Astrocyte (in vitro differentiated cells and primary cell): ENCODE measurements at regions not wholly inside any gene's neighbourhood (a gene's known extent, or its start where the extent isn't known, plus 50 kb on each side); places are given as distances from the start of the nearest gene placed in this dataset.

Source experiments
- DNase-seq: peaks from one replicate; pipeline ENCODE4 v3.0.0-alpha.2; 2010; ENCODE audit warnings: low read depth
- FAIRE-seq: peaks from 2 replicates; lab custom pipeline; 2011; peaks lifted over from hg19 to GRCh38; lab: Jason Lieb, UNC
- H2AFZ ChIP-seq: 2 replicates; pipeline ENCODE4 v1.6.0; 2012; ENCODE audit warnings: low read depth, low read length, inconsistent platforms
- H3K27ac ChIP-seq: 2 replicates; pipeline ENCODE4 v1.5.1; 2011; ENCODE audit warnings: low read depth, low read length, inconsistent platforms
- H3K27me3 ChIP-seq: 2 replicates; pipeline ENCODE4 v1.6.0; 2011; ENCODE audit warnings: low read length, inconsistent platforms; ENCODE audit not compliant: insufficient read depth
- H3K36me3 ChIP-seq: 2 replicates; pipeline ENCODE4 v1.5.1; 2011; ENCODE audit warnings: low read length, inconsistent platforms; ENCODE audit not compliant: insufficient read depth
- H3K4me1 ChIP-seq: 2 replicates; pipeline ENCODE4 v1.5.1; 2011; ENCODE audit warnings: low read length, inconsistent platforms; ENCODE audit not compliant: insufficient read depth
- H3K4me2 ChIP-seq: 2 replicates; pipeline ENCODE4 v1.6.0; 2012; ENCODE audit warnings: low read length, inconsistent platforms
- H3K4me3 ChIP-seq: 2 replicates; pipeline ENCODE4 v1.5.1; 2011; ENCODE audit warnings: low read depth, mild to moderate bottlenecking, low read length, inconsistent platforms; ENCODE audit not compliant: insufficient read depth
- H3K79me2 ChIP-seq: 2 replicates; pipeline ENCODE4 v1.6.0; 2012; ENCODE audit warnings: mild to moderate bottlenecking, low read length, inconsistent platforms; ENCODE audit not compliant: insufficient read depth
- H3K9ac ChIP-seq: 2 replicates; pipeline ENCODE4 v1.6.0; 2012; ENCODE audit warnings: mild to moderate bottlenecking, low read length, inconsistent platforms
- H3K9me3 ChIP-seq: 2 replicates; pipeline ENCODE4 v1.5.1; 2012; ENCODE audit warnings: low read depth, mild to moderate bottlenecking, low read length, inconsistent platforms; ENCODE audit not compliant: insufficient read depth
- H4K20me1 ChIP-seq: 2 replicates; pipeline ENCODE4 v1.6.0; 2012; ENCODE audit warnings: low read length, inconsistent platforms; ENCODE audit not compliant: insufficient read depth
- H3K27ac Mint-ChIP-seq: one replicate; pipeline ENCODE4 v1.8.0; 2021; ENCODE audit warnings: mild to moderate bottlenecking, mixed read lengths; ENCODE audit not compliant: unreplicated experiment
- H3K27me3 Mint-ChIP-seq: one replicate; pipeline ENCODE4 v1.8.0; 2021; ENCODE audit warnings: low read depth, mixed read lengths; ENCODE audit not compliant: unreplicated experiment
- H3K36me3 Mint-ChIP-seq: one replicate; pipeline ENCODE4 v1.8.0; 2021; ENCODE audit warnings: low read depth, mixed read lengths; ENCODE audit not compliant: unreplicated experiment
- H3K4me1 Mint-ChIP-seq: one replicate; pipeline ENCODE4 v1.8.0; 2021; ENCODE audit warnings: low read depth, mixed read lengths; ENCODE audit not compliant: unreplicated experiment
- H3K4me3 Mint-ChIP-seq: one replicate; pipeline ENCODE4 v1.8.0; 2021; ENCODE audit warnings: mild to moderate bottlenecking, moderate library complexity, mixed read lengths; ENCODE audit not compliant: unreplicated experiment
- H3K9me3 Mint-ChIP-seq: one replicate; pipeline ENCODE4 v1.8.0; 2021; ENCODE audit warnings: mild to moderate bottlenecking, mixed read lengths; ENCODE audit not compliant: unreplicated experiment
- EZH2 ChIP-seq: IDR thresholded peaks from 2 replicates; pipeline ENCODE4 v1.6.1; 2012; ENCODE audit warnings: mild to moderate bottlenecking, low read length, inconsistent platforms; ENCODE audit not compliant: insufficient read depth
- TF ChIP-seq, protein P1 (sequence below): IDR thresholded peaks from 2 replicates; pipeline ENCODE4 v1.5.1; 2011; ENCODE audit warnings: low read depth, mild to moderate bottlenecking, inconsistent platforms, low read length, moderate library complexity; ENCODE audit not compliant: insufficient read depth

GRCh38 chr2:16071865-16072637, 131.7 kb downstream of the MYCN start:
- Histone ChIP-seq H3K9ac (no peak overlapping the region), H3K4me1 (no peaks in the 10 kb centered on the region), H3K9me3 (peaks cover 4% of the 10 kb centered on the region), H4K20me1 (no peaks in the 10 kb centered on the region), H3K36me3 (no peaks in the 10 kb centered on the region), H3K79me2 (no peaks in the 10 kb centered on the region), H2AFZ (no peak overlapping the region), H3K4me2 (no peak overlapping the region), H3K4me3 (no peak overlapping the region), H3K27ac (no peak overlapping the region), H3K27me3 (no peaks in the 10 kb centered on the region)
- DNase-seq: no peak
- Mint-ChIP-seq H3K4me1 (peaks cover 5% of the 10 kb centered on the region), H3K36me3 (no peaks in the 10 kb centered on the region), H3K27ac (no peak overlapping the region), H3K9me3 (no peaks in the 10 kb centered on the region), H3K27me3 (peaks cover 4% of the 10 kb centered on the region), H3K4me3 (no peak overlapping the region)
- no peak for FAIRE-seq
- TF ChIP-seq EZH2: no peak
- TF ChIP-seq, protein P1, sequence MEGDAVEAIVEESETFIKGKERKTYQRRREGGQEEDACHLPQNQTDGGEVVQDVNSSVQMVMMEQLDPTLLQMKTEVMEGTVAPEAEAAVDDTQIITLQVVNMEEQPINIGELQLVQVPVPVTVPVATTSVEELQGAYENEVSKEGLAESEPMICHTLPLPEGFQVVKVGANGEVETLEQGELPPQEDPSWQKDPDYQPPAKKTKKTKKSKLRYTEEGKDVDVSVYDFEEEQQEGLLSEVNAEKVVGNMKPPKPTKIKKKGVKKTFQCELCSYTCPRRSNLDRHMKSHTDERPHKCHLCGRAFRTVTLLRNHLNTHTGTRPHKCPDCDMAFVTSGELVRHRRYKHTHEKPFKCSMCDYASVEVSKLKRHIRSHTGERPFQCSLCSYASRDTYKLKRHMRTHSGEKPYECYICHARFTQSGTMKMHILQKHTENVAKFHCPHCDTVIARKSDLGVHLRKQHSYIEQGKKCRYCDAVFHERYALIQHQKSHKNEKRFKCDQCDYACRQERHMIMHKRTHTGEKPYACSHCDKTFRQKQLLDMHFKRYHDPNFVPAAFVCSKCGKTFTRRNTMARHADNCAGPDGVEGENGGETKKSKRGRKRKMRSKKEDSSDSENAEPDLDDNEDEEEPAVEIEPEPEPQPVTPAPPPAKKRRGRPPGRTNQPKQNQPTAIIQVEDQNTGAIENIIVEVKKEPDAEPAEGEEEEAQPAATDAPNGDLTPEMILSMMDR: no peak

- TF ChIP-seq, protein P1: no peak
- no peak for TF ChIP-seq EZH2
- FAIRE-seq: no peak
- Histone ChIP-seq H3K27me3 (no peaks in the 10 kb centered on the region), H4K20me1 (no peaks in the 10 kb centered on the region), H3K27ac (no peak overlapping the region), H3K4me1 (no peaks in the 10 kb centered on the region), H3K9ac (no peak overlapping the region), H3K4me3 (no peak overlapping the region), H3K4me2 (no peak overlapping the region), H2AFZ (no peak overlapping the region), H3K36me3 (no peaks in the 10 kb centered on the region), H3K79me2 (no peaks in the 10 kb centered on the region), H3K9me3 (peaks cover 4% of the 10 kb centered on the region)
- Mint-ChIP-seq H3K4me3 (no peak overlapping the region), H3K36me3 (no peaks in the 10 kb centered on the region), H3K9me3 (no peaks in the 10 kb centered on the region), H3K4me1 (peaks cover 5% of the 10 kb centered on the region), H3K27me3 (peaks cover 4% of the 10 kb centered on the region), H3K27ac (no peak overlapping the region)
- no peak for DNase-seq
Measured at GRCh38 chr2:16071039-16071864, 130.9 kb downstream of the MYCN start.
